GM23338 (cell line): ENCODE measurements at regions not wholly inside any gene's neighbourhood (a gene's known extent, or its start where the extent isn't known, plus 50 kb on each side); places are given as distances from the start of the nearest gene placed in this dataset.

ENCODE experiments used
- ATAC-seq: fragments of 200-7000 bp; cut with Tn5 transposase; 3 replicates; pipeline ENCODE4 v1.9.1; 2020
- DNase-seq: peaks from one replicate; pipeline ENCODE4 v3.0.0-alpha.2; 2015; ENCODE audit warnings: low spot score
- H2AFZ ChIP-seq: fragments of 200-600 bp; sonication (generic); 2 replicates; pipeline ENCODE4 v1.8.0; 2016; ENCODE audit warnings: antibody characterized with exemption, mild to moderate bottlenecking, moderate library complexity
- H3F3A ChIP-seq: fragments of 200-600 bp; sonication (generic); replicated peaks from 2 replicates; pipeline ENCODE4 v1.8.0; 2017; ENCODE audit warnings: antibody characterized with exemption, mixed run types, low read depth
- H3K27ac ChIP-seq: fragments of 200-600 bp; sonication (generic); 2 replicates; pipeline ENCODE4 v1.6.1; 2016; ENCODE audit warnings: low read depth
- H3K27me3 ChIP-seq: fragments of 200-600 bp; sonication (generic); 2 replicates; pipeline ENCODE4 v1.8.0; 2016; ENCODE audit warnings: mild to moderate bottlenecking, mixed run types, moderate library complexity; ENCODE audit not compliant: insufficient read depth
- H3K36me3 ChIP-seq: fragments of 200-600 bp; sonication (generic); 2 replicates; pipeline ENCODE4 v1.8.0; 2016; ENCODE audit warnings: mild to moderate bottlenecking; ENCODE audit not compliant: insufficient read depth
- H3K4me1 ChIP-seq: fragments of 200-600 bp; sonication (generic); 2 replicates; pipeline ENCODE4 v1.8.0; 2016; ENCODE audit warnings: mild to moderate bottlenecking, moderate library complexity; ENCODE audit not compliant: insufficient read depth
- H3K4me2 ChIP-seq: fragments of 200-600 bp; sonication (generic); 2 replicates; pipeline ENCODE4 v1.7.1; 2017; ENCODE audit warnings: mixed run types
- H3K4me3 ChIP-seq: fragments of 200-600 bp; sonication (generic); 2 replicates; pipeline ENCODE4 v1.6.1; 2016; ENCODE audit warnings: mixed run types
- H3K79me2 ChIP-seq: fragments of 200-600 bp; sonication (generic); replicated peaks from 2 replicates; pipeline ENCODE4 v1.8.0; 2017; ENCODE audit warnings: mild to moderate bottlenecking; ENCODE audit not compliant: insufficient read depth
- H3K9me2 ChIP-seq: fragments of 200-600 bp; sonication (generic); 2 replicates; pipeline ENCODE4 v1.8.0; 2017; ENCODE audit not compliant: insufficient read depth
- H4K20me1 ChIP-seq: fragments of 200-600 bp; sonication (generic); replicated peaks from 2 replicates; pipeline ENCODE4 v1.8.0; 2017; ENCODE audit warnings: mild to moderate bottlenecking; ENCODE audit not compliant: insufficient read depth
- H3K27ac Mint-ChIP-seq: 2 replicates; pipeline ENCODE4 v1.8.0; 2020; ENCODE audit warnings: inconsistent platforms, mild to moderate bottlenecking, moderate library complexity, mixed read lengths
- H3K27me3 Mint-ChIP-seq: 3 replicates; pipeline ENCODE4 v1.8.0; 2022; ENCODE audit warnings: low read depth, mild to moderate bottlenecking, moderate library complexity, mixed read lengths, inconsistent platforms; ENCODE audit not compliant: insufficient read depth, poor library complexity
- H3K36me3 Mint-ChIP-seq: 3 replicates; pipeline ENCODE4 v1.8.0; 2021; ENCODE audit warnings: low read depth, mild to moderate bottlenecking, inconsistent platforms, moderate library complexity, mixed read lengths
- H3K4me1 Mint-ChIP-seq: 3 replicates; pipeline ENCODE4 v1.8.0; 2020; ENCODE audit warnings: mild to moderate bottlenecking, inconsistent platforms, mixed read lengths
- H3K4me3 Mint-ChIP-seq: 3 replicates; pipeline ENCODE4 v1.8.0; 2021; ENCODE audit warnings: moderate library complexity, mild to moderate bottlenecking, inconsistent platforms, mixed read lengths
- H3K9me3 Mint-ChIP-seq: 3 replicates; pipeline ENCODE4 v1.8.0; 2020; ENCODE audit warnings: moderate library complexity, mild to moderate bottlenecking, inconsistent platforms, mixed read lengths
- CREB1 ChIP-seq: fragments of 250-450 bp; sonication (Bioruptor Pico); IDR thresholded peaks from 2 replicates; pipeline ENCODE4 v1.5.0; 2020; ENCODE audit warnings: low read depth, mild to moderate bottlenecking, moderate library complexity
- EZH2 ChIP-seq: fragments of 200-600 bp; sonication (generic); IDR thresholded peaks from one replicate; pipeline ENCODE4 v1.8.0; 2017; ENCODE audit warnings: antibody characterized with exemption, mild to moderate bottlenecking, low read depth; ENCODE audit not compliant: unreplicated experiment
- EZH2phosphoT487 ChIP-seq: fragments of 200-600 bp; sonication (generic); IDR thresholded peaks from one replicate; pipeline ENCODE4 v1.8.1; 2018; ENCODE audit warnings: antibody characterized with exemption; ENCODE audit not compliant: unreplicated experiment
- JUNB ChIP-seq: IDR thresholded peaks from one replicate; pipeline ENCODE4 v1.6.1; 2016; ENCODE audit warnings: antibody characterized with exemption; ENCODE audit not compliant: unreplicated experiment
- NANOG ChIP-seq: IDR thresholded peaks from 2 replicates; pipeline ENCODE4 v1.6.1; 2016; ENCODE audit warnings: antibody characterized with exemption, borderline replicate concordance
- POLR2AphosphoS5 ChIP-seq: IDR thresholded peaks from 2 replicates; pipeline ENCODE4 v1.6.1; 2016; ENCODE audit warnings: antibody characterized with exemption, low read depth
- STAT1 ChIP-seq: IDR thresholded peaks from one replicate; pipeline ENCODE4 v1.6.1; 2016; ENCODE audit warnings: antibody characterized with exemption; ENCODE audit not compliant: unreplicated experiment
- ZNF114 ChIP-seq: fragments of 250-450 bp; sonication (Bioruptor Pico); IDR thresholded peaks from 2 replicates; pipeline ENCODE4 v1.5.0; 2020; ENCODE audit warnings: mild to moderate bottlenecking, moderate library complexity
- ZNF331 ChIP-seq: fragments of 250-450 bp; sonication (Bioruptor Pico); IDR thresholded peaks from 2 replicates; pipeline ENCODE4 v1.5.0; 2020; ENCODE audit warnings: low read depth, mild to moderate bottlenecking, moderate library complexity
- TF ChIP-seq, protein P1 (sequence below): IDR thresholded peaks from one replicate; pipeline ENCODE4 v1.6.1; 2018; ENCODE audit warnings: antibody characterized with exemption; ENCODE audit not compliant: unreplicated experiment
- TF ChIP-seq, protein P2 (sequence below), 2 experiments: fragments of 200-600 bp in 1 of 2; sonication (generic) in 1 of 2; conservative IDR thresholded peaks; 2 replicates each; pipeline versions ENCODE4 v1.5.1 to v1.6.1; 2016 to 2017; ENCODE audit warnings: antibody characterized with exemption in 2 of 2, low read depth in 2 of 2, mild to moderate bottlenecking in 2 of 2, moderate library complexity in 1 of 2
- TF ChIP-seq, protein P3 (sequence below): IDR thresholded peaks from 2 replicates; pipeline ENCODE4 v1.6.1; 2016; ENCODE audit warnings: antibody characterized with exemption
- TF ChIP-seq, protein P4 (sequence below): fragments of 250-450 bp; sonication (Bioruptor Pico); IDR thresholded peaks from 2 replicates; pipeline ENCODE4 v1.5.0; 2020; ENCODE audit warnings: mild to moderate bottlenecking, moderate library complexity

DNA sequence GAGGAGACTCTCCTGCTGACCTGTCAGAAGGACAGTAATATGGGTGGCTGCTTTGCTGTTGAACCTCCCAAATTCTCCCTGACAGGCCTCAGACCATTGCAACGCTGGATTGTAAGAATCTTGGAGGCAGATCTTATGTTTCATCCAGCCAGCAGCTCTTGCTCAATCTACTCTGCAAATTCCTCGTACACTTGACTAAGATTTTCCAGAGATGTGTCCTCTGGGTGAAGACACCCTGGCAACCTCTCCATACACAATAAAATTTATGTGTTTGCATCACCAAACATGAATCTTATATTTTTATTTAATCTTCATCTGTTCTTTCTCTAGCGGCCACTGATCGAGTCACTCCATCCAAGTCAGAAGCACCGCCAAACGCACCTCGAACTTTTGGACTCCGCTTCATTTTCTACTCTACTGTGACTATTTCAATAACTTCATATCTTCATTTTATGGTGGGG, 623.1 kb downstream of the ACTR3B start:
- Histone ChIP-seq H3K27me3 (no peaks in the 10 kb centered on the region), H3K4me3 (no peak overlapping the region), H3K4me2 (no peak overlapping the region), H4K20me1 (no peaks in the 10 kb centered on the region), H3K27ac (no peak overlapping the region), H3K79me2 (no peaks in the 10 kb centered on the region), H3K36me3 (no peaks in the 10 kb centered on the region), H3K4me1 (no peaks in the 10 kb centered on the region), H2AFZ (no peak overlapping the region), H3F3A (no peaks in the 10 kb centered on the region), H3K9me2 (no peaks in the 10 kb centered on the region)
- no peaks in the 10 kb centered on the region for H3K4me1 Mint-ChIP-seq
- no peak overlapping the region for H3K4me3 Mint-ChIP-seq
- peaks cover 99% of the 10 kb centered on the region for H3K9me3 Mint-ChIP-seq
- H3K36me3 Mint-ChIP-seq = peaks cover 19% of the 10 kb centered on the region
- ATAC-seq = no peak
- no peak for DNase-seq
- TF ChIP-seq POLR2AphosphoS5 (no peak), ZNF331 (no peak), EZH2 (no peak), CREB1 (CRISPR knock-in tag) (no peak), ZNF114 (CRISPR knock-in tag) (no peak), NANOG (no peak), STAT1 (no peak), EZH2phosphoT487 (no peak), JUNB (no peak)
- TF ChIP-seq, protein P1, sequence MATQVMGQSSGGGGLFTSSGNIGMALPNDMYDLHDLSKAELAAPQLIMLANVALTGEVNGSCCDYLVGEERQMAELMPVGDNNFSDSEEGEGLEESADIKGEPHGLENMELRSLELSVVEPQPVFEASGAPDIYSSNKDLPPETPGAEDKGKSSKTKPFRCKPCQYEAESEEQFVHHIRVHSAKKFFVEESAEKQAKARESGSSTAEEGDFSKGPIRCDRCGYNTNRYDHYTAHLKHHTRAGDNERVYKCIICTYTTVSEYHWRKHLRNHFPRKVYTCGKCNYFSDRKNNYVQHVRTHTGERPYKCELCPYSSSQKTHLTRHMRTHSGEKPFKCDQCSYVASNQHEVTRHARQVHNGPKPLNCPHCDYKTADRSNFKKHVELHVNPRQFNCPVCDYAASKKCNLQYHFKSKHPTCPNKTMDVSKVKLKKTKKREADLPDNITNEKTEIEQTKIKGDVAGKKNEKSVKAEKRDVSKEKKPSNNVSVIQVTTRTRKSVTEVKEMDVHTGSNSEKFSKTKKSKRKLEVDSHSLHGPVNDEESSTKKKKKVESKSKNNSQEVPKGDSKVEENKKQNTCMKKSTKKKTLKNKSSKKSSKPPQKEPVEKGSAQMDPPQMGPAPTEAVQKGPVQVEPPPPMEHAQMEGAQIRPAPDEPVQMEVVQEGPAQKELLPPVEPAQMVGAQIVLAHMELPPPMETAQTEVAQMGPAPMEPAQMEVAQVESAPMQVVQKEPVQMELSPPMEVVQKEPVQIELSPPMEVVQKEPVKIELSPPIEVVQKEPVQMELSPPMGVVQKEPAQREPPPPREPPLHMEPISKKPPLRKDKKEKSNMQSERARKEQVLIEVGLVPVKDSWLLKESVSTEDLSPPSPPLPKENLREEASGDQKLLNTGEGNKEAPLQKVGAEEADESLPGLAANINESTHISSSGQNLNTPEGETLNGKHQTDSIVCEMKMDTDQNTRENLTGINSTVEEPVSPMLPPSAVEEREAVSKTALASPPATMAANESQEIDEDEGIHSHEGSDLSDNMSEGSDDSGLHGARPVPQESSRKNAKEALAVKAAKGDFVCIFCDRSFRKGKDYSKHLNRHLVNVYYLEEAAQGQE = no peak
- TF ChIP-seq, protein P2, sequence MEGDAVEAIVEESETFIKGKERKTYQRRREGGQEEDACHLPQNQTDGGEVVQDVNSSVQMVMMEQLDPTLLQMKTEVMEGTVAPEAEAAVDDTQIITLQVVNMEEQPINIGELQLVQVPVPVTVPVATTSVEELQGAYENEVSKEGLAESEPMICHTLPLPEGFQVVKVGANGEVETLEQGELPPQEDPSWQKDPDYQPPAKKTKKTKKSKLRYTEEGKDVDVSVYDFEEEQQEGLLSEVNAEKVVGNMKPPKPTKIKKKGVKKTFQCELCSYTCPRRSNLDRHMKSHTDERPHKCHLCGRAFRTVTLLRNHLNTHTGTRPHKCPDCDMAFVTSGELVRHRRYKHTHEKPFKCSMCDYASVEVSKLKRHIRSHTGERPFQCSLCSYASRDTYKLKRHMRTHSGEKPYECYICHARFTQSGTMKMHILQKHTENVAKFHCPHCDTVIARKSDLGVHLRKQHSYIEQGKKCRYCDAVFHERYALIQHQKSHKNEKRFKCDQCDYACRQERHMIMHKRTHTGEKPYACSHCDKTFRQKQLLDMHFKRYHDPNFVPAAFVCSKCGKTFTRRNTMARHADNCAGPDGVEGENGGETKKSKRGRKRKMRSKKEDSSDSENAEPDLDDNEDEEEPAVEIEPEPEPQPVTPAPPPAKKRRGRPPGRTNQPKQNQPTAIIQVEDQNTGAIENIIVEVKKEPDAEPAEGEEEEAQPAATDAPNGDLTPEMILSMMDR (conservative IDR thresholded peaks at IDR 0.05; ENCODE audit: low read depth in 2 of 2) = no peak
- TF ChIP-seq, protein P3, sequence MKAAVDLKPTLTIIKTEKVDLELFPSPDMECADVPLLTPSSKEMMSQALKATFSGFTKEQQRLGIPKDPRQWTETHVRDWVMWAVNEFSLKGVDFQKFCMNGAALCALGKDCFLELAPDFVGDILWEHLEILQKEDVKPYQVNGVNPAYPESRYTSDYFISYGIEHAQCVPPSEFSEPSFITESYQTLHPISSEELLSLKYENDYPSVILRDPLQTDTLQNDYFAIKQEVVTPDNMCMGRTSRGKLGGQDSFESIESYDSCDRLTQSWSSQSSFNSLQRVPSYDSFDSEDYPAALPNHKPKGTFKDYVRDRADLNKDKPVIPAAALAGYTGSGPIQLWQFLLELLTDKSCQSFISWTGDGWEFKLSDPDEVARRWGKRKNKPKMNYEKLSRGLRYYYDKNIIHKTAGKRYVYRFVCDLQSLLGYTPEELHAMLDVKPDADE = no peak
- TF ChIP-seq, protein P4, sequence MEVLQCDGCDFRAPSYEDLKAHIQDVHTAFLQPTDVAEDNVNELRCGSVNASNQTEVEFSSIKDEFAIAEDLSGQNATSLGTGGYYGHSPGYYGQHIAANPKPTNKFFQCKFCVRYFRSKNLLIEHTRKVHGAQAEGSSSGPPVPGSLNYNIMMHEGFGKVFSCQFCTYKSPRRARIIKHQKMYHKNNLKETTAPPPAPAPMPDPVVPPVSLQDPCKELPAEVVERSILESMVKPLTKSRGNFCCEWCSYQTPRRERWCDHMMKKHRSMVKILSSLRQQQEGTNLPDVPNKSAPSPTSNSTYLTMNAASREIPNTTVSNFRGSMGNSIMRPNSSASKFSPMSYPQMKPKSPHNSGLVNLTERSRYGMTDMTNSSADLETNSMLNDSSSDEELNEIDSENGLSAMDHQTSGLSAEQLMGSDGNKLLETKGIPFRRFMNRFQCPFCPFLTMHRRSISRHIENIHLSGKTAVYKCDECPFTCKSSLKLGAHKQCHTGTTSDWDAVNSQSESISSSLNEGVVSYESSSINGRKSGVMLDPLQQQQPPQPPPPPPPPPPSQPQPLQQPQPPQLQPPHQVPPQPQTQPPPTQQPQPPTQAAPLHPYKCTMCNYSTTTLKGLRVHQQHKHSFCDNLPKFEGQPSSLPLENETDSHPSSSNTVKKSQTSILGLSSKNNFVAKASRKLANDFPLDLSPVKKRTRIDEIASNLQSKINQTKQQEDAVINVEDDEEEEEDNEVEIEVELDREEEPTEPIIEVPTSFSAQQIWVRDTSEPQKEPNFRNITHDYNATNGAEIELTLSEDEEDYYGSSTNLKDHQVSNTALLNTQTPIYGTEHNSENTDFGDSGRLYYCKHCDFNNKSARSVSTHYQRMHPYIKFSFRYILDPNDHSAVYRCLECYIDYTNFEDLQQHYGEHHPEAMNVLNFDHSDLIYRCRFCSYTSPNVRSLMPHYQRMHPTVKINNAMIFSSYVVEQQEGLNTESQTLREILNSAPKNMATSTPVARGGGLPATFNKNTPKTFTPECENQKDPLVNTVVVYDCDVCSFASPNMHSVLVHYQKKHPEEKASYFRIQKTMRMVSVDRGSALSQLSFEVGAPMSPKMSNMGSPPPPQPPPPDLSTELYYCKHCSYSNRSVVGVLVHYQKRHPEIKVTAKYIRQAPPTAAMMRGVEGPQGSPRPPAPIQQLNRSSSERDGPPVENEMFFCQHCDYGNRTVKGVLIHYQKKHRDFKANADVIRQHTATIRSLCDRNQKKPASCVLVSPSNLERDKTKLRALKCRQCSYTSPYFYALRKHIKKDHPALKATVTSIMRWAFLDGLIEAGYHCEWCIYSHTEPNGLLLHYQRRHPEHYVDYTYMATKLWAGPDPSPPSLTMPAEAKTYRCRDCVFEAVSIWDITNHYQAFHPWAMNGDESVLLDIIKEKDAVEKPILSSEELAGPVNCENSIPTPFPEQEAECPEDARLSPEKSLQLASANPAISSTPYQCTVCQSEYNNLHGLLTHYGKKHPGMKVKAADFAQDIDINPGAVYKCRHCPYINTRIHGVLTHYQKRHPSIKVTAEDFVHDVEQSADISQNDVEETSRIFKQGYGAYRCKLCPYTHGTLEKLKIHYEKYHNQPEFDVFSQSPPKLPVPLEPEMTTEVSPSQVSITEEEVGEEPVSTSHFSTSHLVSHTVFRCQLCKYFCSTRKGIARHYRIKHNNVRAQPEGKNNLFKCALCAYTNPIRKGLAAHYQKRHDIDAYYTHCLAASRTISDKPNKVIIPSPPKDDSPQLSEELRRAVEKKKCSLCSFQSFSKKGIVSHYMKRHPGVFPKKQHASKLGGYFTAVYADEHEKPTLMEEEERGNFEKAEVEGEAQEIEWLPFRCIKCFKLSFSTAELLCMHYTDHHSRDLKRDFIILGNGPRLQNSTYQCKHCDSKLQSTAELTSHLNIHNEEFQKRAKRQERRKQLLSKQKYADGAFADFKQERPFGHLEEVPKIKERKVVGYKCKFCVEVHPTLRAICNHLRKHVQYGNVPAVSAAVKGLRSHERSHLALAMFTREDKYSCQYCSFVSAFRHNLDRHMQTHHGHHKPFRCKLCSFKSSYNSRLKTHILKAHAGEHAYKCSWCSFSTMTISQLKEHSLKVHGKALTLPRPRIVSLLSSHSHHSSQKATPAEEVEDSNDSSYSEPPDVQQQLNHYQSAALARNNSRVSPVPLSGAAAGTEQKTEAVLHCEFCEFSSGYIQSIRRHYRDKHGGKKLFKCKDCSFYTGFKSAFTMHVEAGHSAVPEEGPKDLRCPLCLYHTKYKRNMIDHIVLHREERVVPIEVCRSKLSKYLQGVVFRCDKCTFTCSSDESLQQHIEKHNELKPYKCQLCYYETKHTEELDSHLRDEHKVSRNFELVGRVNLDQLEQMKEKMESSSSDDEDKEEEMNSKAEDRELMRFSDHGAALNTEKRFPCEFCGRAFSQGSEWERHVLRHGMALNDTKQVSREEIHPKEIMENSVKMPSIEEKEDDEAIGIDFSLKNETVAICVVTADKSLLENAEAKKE = no peak
- no peak overlapping the region for H3K27ac Mint-ChIP-seq
- H3K27me3 Mint-ChIP-seq = no peaks in the 10 kb centered on the region
